IMR-90 (cell line): ENCODE measurements at regions not wholly inside any gene's neighbourhood (a gene's known extent, or its start where the extent isn't known, plus 50 kb on each side); places are given as distances from the start of the nearest gene placed in this dataset.

Source experiments
- ATAC-seq: fragments of 200-7000 bp; cut with Tn5 transposase; 2 replicates; pipeline ENCODE4 v1.9.1; 2020; ENCODE audit warnings: low read depth, mild to moderate bottlenecking, moderate library complexity
- BruUV-seq: library from RNA; stranded (reverse); fragments of 400-500 nt; replicated peaks from 2 replicates; lab custom pipeline; 2021; lab: Mats Ljungman, UMichigan
- CTCF ChIA-PET: fragments of 300-600 bp; formaldehyde crosslinking; extraction: SDS; loops from one replicate; lab custom pipeline; 2021; ENCODE audit warnings: antibody characterized with exemption; lab: Yijun Ruan, JAX
- POLR2A ChIA-PET: fragments of 300-600 bp; sonication (Branson Sonifier 250); formaldehyde crosslinking; loops from one replicate; lab custom pipeline; 2022; ENCODE audit warnings: antibody characterized with exemption; ENCODE audit not compliant: unreplicated experiment; lab: Charles Lee
- DNase-seq: peaks from one replicate; pipeline ENCODE4 v3.0.0; 2013
- H2AFZ ChIP-seq: replicated peaks from 2 replicates; pipeline ENCODE3; 2013; ENCODE audit warnings: low read length, mild to moderate bottlenecking; ENCODE audit not compliant: poor library complexity
- H2AK5ac ChIP-seq: 2 replicates; pipeline ENCODE4 v1.6.1; 2013; ENCODE audit warnings: low read depth, low read length, inconsistent platforms
- H2AK9ac ChIP-seq: replicated peaks from 2 replicates; pipeline ENCODE3; 2013; ENCODE audit warnings: mild to moderate bottlenecking, low read depth, low read length, moderate library complexity; ENCODE audit not compliant: poor library complexity
- H2BK120ac ChIP-seq: 2 replicates; pipeline ENCODE4 v1.6.1; 2013; ENCODE audit warnings: low read depth, low read length, inconsistent platforms
- H2BK15ac ChIP-seq: 3 replicates; pipeline ENCODE4 v1.6.1; 2013; ENCODE audit warnings: low read depth, low read length, inconsistent platforms
- H2BK20ac ChIP-seq: 2 replicates; pipeline ENCODE4 v1.6.1; 2013; ENCODE audit warnings: low read depth, mild to moderate bottlenecking, inconsistent platforms, low read length, moderate library complexity
- H2BK5ac ChIP-seq: 2 replicates; pipeline ENCODE4 v1.6.1; 2013; ENCODE audit warnings: mild to moderate bottlenecking, low read depth, low read length, inconsistent platforms; ENCODE audit not compliant: poor library complexity, severe bottlenecking
- H3K14ac ChIP-seq: replicated peaks from 2 replicates; pipeline ENCODE4 v1.6.1; 2013; ENCODE audit warnings: low read depth, low read length, inconsistent platforms
- H3K18ac ChIP-seq: 2 replicates; pipeline ENCODE4 v1.6.1; 2013; ENCODE audit warnings: low read depth, low read length, control low read depth
- H3K23ac ChIP-seq: 2 replicates; pipeline ENCODE4 v1.6.1; 2013; ENCODE audit warnings: low read depth, low read length, inconsistent platforms
- H3K27ac ChIP-seq: 2 replicates; pipeline ENCODE4 v1.5.1; 2013; ENCODE audit warnings: mild to moderate bottlenecking, control low read depth, low read length; ENCODE audit not compliant: insufficient read depth
- H3K27me3 ChIP-seq: 2 replicates; pipeline ENCODE4 v1.6.1; 2013; ENCODE audit warnings: low read length; ENCODE audit not compliant: control insufficient read depth, insufficient read depth
- H3K36me3 ChIP-seq: 2 replicates; pipeline ENCODE4 v1.6.1; 2013; ENCODE audit warnings: low read length, mixed read lengths; ENCODE audit not compliant: control insufficient read depth, insufficient read depth
- H3K4ac ChIP-seq: 2 replicates; pipeline ENCODE4 v1.6.1; 2013; ENCODE audit warnings: low read depth, low read length, inconsistent platforms
- H3K4me1 ChIP-seq: 2 replicates; pipeline ENCODE4 v1.6.1; 2013; ENCODE audit warnings: low read length, mixed read lengths; ENCODE audit not compliant: control insufficient read depth, insufficient read depth
- H3K4me2 ChIP-seq: 2 replicates; pipeline ENCODE4 v1.6.1; 2013; ENCODE audit warnings: low read depth, mild to moderate bottlenecking, control low read depth, low read length, moderate library complexity
- H3K4me3 ChIP-seq: 2 replicates; pipeline ENCODE4 v1.5.1; 2013; ENCODE audit warnings: low read depth, mild to moderate bottlenecking, control low read depth, low read length, moderate library complexity; ENCODE audit not compliant: insufficient read depth
- H3K56ac ChIP-seq: 2 replicates; pipeline ENCODE4 v1.6.1; 2013; ENCODE audit warnings: low read length, inconsistent platforms; ENCODE audit not compliant: insufficient read depth; ENCODE audit errors: extremely low read depth
- H3K79me1 ChIP-seq, 2 experiments: 2 replicates each; pipeline ENCODE4 v1.6.1; 2013; ENCODE audit warnings: low read length in 2 of 2, inconsistent platforms in 1 of 2, low read depth in 1 of 2
- H3K9ac ChIP-seq: 2 replicates; pipeline ENCODE4 v1.6.1; 2013; ENCODE audit warnings: low read depth, low read length, control low read depth
- H3K9me1 ChIP-seq: 2 replicates; pipeline ENCODE4 v1.6.1; 2013; ENCODE audit warnings: low read length, inconsistent platforms; ENCODE audit not compliant: insufficient read depth
- H3K9me3 ChIP-seq: 2 replicates; pipeline ENCODE4 v1.6.1; 2013; ENCODE audit warnings: low read length; ENCODE audit not compliant: control insufficient read depth, insufficient read depth
- H4K20me1 ChIP-seq: 2 replicates; pipeline ENCODE4 v1.6.1; 2013; ENCODE audit warnings: low read length, inconsistent platforms; ENCODE audit not compliant: insufficient read depth
- H4K5ac ChIP-seq: 2 replicates; pipeline ENCODE4 v1.6.1; 2013; ENCODE audit warnings: mild to moderate bottlenecking, low read depth, low read length, control low read depth
- H4K8ac ChIP-seq, 2 experiments: 2 replicates each; pipeline ENCODE4 v1.6.1; 2013; ENCODE audit warnings: low read depth in 2 of 2, low read length in 2 of 2, control low read depth in 1 of 2, inconsistent platforms in 1 of 2
- H4K91ac ChIP-seq: 2 replicates; pipeline ENCODE4 v1.6.1; 2013; ENCODE audit warnings: low read depth, low read length, inconsistent platforms; ENCODE audit not compliant: insufficient read depth
- BHLHE40 ChIP-seq: fragments of 150-350 bp; IDR thresholded peaks from 2 replicates; pipeline ENCODE4 v1.6.1; 2016; ENCODE audit warnings: mild to moderate bottlenecking, low read depth, low read length
- ELK1 ChIP-seq: fragments of 150-350 bp; IDR thresholded peaks from 2 replicates; pipeline ENCODE4 v1.6.1; 2016; ENCODE audit warnings: low read depth, mild to moderate bottlenecking, low read length, moderate library complexity, borderline replicate concordance
- FOS ChIP-seq: fragments of 150-350 bp; IDR thresholded peaks from 2 replicates; pipeline ENCODE4 v1.6.1; 2016; ENCODE audit warnings: low read depth, low read length
- NFE2L2 ChIP-seq: fragments of 150-350 bp; IDR thresholded peaks from 2 replicates; pipeline ENCODE4 v1.6.1; 2016; ENCODE audit warnings: low read depth, mild to moderate bottlenecking, low read length
- POLR2A ChIP-seq: IDR thresholded peaks from 2 replicates; pipeline ENCODE4 v1.6.1; 2012; ENCODE audit warnings: mild to moderate bottlenecking, low read depth, low read length
- RFX5 ChIP-seq: IDR thresholded peaks from 2 replicates; pipeline ENCODE4 v1.8.0; 2012; ENCODE audit warnings: low read depth, mild to moderate bottlenecking, low read length, moderate library complexity
- SMC3 ChIP-seq: fragments of 150-350 bp; IDR thresholded peaks from 2 replicates; pipeline ENCODE4 v1.6.1; 2016; ENCODE audit warnings: low read depth, mild to moderate bottlenecking, antibody characterized with exemption, low read length, moderate library complexity
- WGBS, 2 experiments: methylation state at CpG; one replicate each; pipeline versions ENCODE4 v1.1.5 to v1.1.7; 2013; ENCODE audit warnings: missing lambda C conversion rate in 2 of 2; ENCODE audit not compliant: insufficient read length in 1 of 2; ENCODE audit errors: extremely low coverage in 2 of 2; 5-methylcytosine and 5-hydroxymethylcytosine counted together
- dilution Hi-C: fragments of 300-500 bp; cut with HindIII; formaldehyde crosslinking; loops from one replicate; pipeline ENCODE4 v1.14.3; 2018; ENCODE audit warnings: low sequenced_read_pairs; ENCODE audit not compliant: unreplicated experiment
- in situ Hi-C: fragments of 300-500 bp; cut with MboI; formaldehyde crosslinking; loops from 3 replicates; pipeline ENCODE4 v1.14.3; 2019; ENCODE audit warnings: low sequenced_read_pairs, inconsistent platforms, mixed read lengths
- intact Hi-C: fragments of 100-400 bp; cut with micrococcal nuclease; formaldehyde crosslinking; loops from 2 replicates; pipeline ENCODE4 v1.10.0; 2022
- TF ChIP-seq, protein P1 (sequence below): fragments of 150-350 bp; IDR thresholded peaks from 2 replicates; pipeline ENCODE4 v1.6.1; 2017; ENCODE audit warnings: mild to moderate bottlenecking, antibody characterized with exemption, low read length, low read depth

DNA sequence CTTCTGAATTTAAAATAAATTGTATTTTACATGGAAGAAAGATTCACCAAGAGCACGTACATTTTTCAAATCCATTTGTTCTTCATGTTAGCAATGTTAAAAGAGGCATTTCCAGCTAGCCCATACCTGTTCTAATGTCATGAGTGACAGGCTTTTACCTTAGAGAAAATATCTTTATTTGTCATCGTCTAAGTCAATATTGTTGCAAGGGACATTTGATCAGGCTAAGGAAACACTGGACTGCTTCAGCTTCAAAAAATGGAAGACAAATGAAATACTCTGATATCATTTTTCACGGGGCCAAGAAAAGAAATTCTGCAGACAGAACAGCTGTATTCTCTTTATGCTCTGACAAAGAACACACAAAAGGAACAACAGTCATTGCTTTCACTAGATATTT lies 207.7 kb downstream of the RCHY1 start:
- no TSS peak for BruUV-seq

More for the DNA sequence above, 207.7 kb downstream of the RCHY1 start:
- DNase-seq = no peak
- intact Hi-C loops (no loop called here), in situ Hi-C loops (no loop called here), dilution Hi-C loops (no loop called here)
- WGBS, 2 experiments = 88% methylated on average over 2 of the region's 3 CpGs; no CpG with 5 or more reads in 1 of the 2 experiments
- H4K20me1 ChIP-seq = no peaks in the 10 kb centered on the region
- no peak overlapping the region for H2AK5ac ChIP-seq
- no peak overlapping the region for H2AFZ ChIP-seq
- H3K18ac ChIP-seq = no peak overlapping the region
- no peak overlapping the region for H3K4me3 ChIP-seq
- H2BK5ac ChIP-seq = no peak overlapping the region
- H3K79me1 ChIP-seq = no peaks in the 10 kb centered on the region
- no peak overlapping the region for H2AK9ac ChIP-seq
- no peak for ATAC-seq
- H3K9me1 ChIP-seq = no peaks in the 10 kb centered on the region
- no peak overlapping the region for H3K23ac ChIP-seq
- no peak overlapping the region for H2BK15ac ChIP-seq
- H3K4me1 ChIP-seq = no peaks in the 10 kb centered on the region; the same call in 1 of the 2 replicates
- no peak overlapping the region for H3K9ac ChIP-seq
- H4K5ac ChIP-seq = no peak overlapping the region
- no peak overlapping the region for H2BK120ac ChIP-seq
- ChIA-PET POLR2A (no interaction called here), CTCF (no interaction called here)
- no peak overlapping the region for H3K4ac ChIP-seq
- no peak overlapping the region for H3K4me2 ChIP-seq
- H3K56ac ChIP-seq = no peak overlapping the region
- no peak overlapping the region for H3K27ac ChIP-seq
- H3K9me3 ChIP-seq = peaks cover 4% of the 10 kb centered on the region; the same call in 1 of the 2 replicates
- H4K8ac ChIP-seq = no peak overlapping the region
- TF ChIP-seq BHLHE40 = no peak
- TF ChIP-seq POLR2A = no peak
- TF ChIP-seq NFE2L2 = no peak
- no peak for TF ChIP-seq ELK1
- no peak for TF ChIP-seq SMC3
- TF ChIP-seq RFX5 = no peak
- TF ChIP-seq FOS = no peak
- TF ChIP-seq, protein P1, sequence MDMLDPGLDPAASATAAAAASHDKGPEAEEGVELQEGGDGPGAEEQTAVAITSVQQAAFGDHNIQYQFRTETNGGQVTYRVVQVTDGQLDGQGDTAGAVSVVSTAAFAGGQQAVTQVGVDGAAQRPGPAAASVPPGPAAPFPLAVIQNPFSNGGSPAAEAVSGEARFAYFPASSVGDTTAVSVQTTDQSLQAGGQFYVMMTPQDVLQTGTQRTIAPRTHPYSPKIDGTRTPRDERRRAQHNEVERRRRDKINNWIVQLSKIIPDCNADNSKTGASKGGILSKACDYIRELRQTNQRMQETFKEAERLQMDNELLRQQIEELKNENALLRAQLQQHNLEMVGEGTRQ = no peak
- H3K27me3 ChIP-seq = peaks cover 4% of the 10 kb centered on the region
- no peaks in the 10 kb centered on the region for H3K36me3 ChIP-seq
- no peak overlapping the region for H4K91ac ChIP-seq
- H2BK20ac ChIP-seq = no peak overlapping the region
- H3K14ac ChIP-seq = no peak overlapping the region
